ENCODE measurements at regions not wholly inside any gene's neighbourhood (a gene's known extent, or its start where the extent isn't known, plus 50 kb on each side); places are given as distances from the start of the nearest gene placed in this dataset.

GRCh38 chr13:55062662-55063061, 2034.0 kb downstream of the OLFM4 start:
- TF ChIP-seq SP1 (IDR thresholded peaks at IDR 0.05) (no peak), BHLHE40 (IDR thresholded peaks at IDR 0.05; ENCODE audit: borderline replicate concordance) (no peak), FOXA1 (IDR thresholded peaks at IDR 0.05) (no peak), ZNF384 (IDR thresholded peaks at IDR 0.05) (no peak)
